ENCODE measurements at regions not wholly inside any gene's neighbourhood (a gene's known extent, or its start where the extent isn't known, plus 50 kb on each side); places are given as distances from the start of the nearest gene placed in this dataset.

DNA sequence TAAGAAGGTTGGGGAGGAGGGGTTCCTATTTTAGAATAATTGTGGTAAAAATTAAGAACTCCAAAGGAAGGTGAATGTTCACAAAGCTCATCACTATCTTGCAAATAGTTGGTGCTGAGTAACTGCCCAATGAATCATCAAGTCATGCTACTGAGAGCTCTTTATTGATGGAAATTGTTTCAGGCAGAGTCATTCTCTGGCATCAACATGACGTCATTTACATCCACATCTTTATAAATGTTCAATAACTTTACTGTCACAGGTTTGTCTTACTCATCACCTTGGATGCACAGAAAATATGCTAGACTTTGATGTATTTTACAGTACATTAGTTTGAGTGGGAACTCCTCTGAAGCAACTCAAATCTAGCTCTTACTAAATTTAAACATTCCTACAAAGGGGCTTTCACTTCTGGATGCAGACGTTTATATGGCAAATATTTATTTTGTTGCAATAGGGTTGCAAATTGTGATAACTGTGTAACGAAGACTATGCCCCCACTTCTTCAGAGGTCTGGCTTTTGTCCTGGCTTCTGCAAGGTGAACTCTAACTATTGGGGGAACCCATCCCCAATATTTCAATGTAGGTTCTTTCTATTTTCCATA lies 273.7 kb upstream of the AJAP1 start:
- H3K4me3 Mint-ChIP-seq = no peak overlapping the region
- H3K4me1 Mint-ChIP-seq = no peaks in the 10 kb centered on the region
- H3K9me3 Mint-ChIP-seq = peaks cover 12% of the 10 kb centered on the region
- no peak overlapping the region for H3K27ac Mint-ChIP-seq
- no peaks in the 10 kb centered on the region for H3K36me3 Mint-ChIP-seq
- peaks cover 20% of the 10 kb centered on the region for H3K27me3 Mint-ChIP-seq
- no peak for ATAC-seq

GRCh38 chr1:4393191-4393590 lies 261.2 kb upstream of the AJAP1 start:
- no peak for ATAC-seq
- H3K36me3 Mint-ChIP-seq = no peaks in the 10 kb centered on the region
- H3K4me3 Mint-ChIP-seq = no peak overlapping the region

GRCh38 chr1:4394366-4394765 lies 260.0 kb upstream of the AJAP1 start:
- Mint-ChIP-seq H3K4me1 (no peaks in the 10 kb centered on the region), H3K36me3 (no peaks in the 10 kb centered on the region), H3K27ac (no peak overlapping the region), H3K9me3 (peaks cover 17% of the 10 kb centered on the region), H3K4me3 (no peak overlapping the region), H3K27me3 (peaks cover 16% of the 10 kb centered on the region)
- no peak for ATAC-seq

More at GRCh38 chr1:4393191-4393590, 261.2 kb upstream of the AJAP1 start:
- Mint-ChIP-seq H3K9me3 (peaks cover 17% of the 10 kb centered on the region), H3K27ac (no peak overlapping the region), H3K4me1 (no peaks in the 10 kb centered on the region), H3K27me3 (peaks cover 22% of the 10 kb centered on the region)

DNA sequence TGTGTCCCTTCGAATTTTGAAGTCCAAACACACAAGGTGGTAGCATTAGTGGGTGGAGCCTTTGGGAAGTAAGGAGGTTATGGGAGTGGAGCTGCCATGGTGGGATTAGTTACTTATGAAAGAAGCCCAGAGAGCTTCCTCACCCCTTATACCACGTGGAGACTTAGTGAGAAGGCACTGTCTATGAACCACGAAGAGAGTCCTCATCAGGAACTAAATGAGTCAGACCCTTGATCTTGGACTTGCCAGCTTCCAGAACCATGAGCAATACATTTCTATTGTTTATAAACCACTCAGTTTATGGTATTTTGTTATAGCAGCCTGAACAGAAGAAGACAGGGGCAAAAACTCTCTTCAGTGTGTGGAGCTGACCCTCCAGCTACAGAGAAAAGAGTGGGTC lies 259.3 kb upstream of the AJAP1 start:
- H3K9me3 Mint-ChIP-seq = peaks cover 17% of the 10 kb centered on the region
- peaks cover 16% of the 10 kb centered on the region for H3K27me3 Mint-ChIP-seq
- no peak for ATAC-seq
- no peaks in the 10 kb centered on the region for H3K4me1 Mint-ChIP-seq
- no peaks in the 10 kb centered on the region for H3K36me3 Mint-ChIP-seq
- no peak overlapping the region for H3K27ac Mint-ChIP-seq
- H3K4me3 Mint-ChIP-seq = no peak overlapping the region

DNA sequence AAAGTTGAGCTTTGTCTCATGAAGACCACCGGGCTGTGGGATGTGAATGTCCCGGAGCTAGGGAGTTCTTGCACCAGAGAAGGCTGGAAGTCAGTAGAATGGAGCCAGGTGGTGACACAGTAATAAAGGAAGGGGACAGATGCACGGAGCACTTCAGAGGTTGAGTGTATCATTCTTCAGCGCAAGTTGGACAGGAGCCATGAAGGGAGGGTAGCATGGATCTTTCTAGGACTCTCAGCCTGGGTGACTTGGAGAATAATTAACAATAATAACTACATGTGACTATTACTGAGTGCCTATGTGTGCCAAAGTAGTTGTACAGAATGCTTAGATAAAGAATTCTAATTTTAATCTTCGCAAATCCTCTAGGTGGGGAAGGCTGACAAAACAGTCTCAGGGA lies 258.7 kb upstream of the AJAP1 start:
- Mint-ChIP-seq H3K4me3 (no peak overlapping the region), H3K27me3 (peaks cover 11% of the 10 kb centered on the region), H3K9me3 (peaks cover 17% of the 10 kb centered on the region), H3K36me3 (no peaks in the 10 kb centered on the region), H3K27ac (no peak overlapping the region), H3K4me1 (no peaks in the 10 kb centered on the region)
- no peak for ATAC-seq

DNA sequence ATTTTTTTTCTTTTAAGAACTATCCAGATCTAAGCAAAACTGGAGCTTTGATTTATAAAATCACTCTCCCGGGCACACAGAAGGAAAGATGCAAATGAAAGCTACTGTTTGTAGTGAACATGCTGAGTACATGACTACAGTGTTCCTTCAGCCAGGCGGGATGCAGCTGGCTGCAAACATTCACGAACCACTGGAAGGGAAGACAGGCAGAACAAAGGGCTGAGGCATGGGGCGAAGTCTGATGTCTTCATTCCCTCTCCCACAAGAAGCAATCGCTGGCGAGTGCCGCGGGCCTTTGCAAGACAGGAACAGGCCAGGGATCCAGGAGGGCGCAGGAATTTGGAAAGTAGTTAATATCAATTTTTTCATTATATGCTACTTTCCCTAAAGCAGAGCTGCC lies 257.9 kb upstream of the AJAP1 start:
- Mint-ChIP-seq H3K9me3 (peaks cover 17% of the 10 kb centered on the region), H3K36me3 (no peaks in the 10 kb centered on the region), H3K27me3 (peaks cover 11% of the 10 kb centered on the region), H3K4me1 (no peaks in the 10 kb centered on the region), H3K4me3 (no peak overlapping the region), H3K27ac (no peak overlapping the region)
- ATAC-seq = no peak

- Mint-ChIP-seq H3K4me3 (no peak overlapping the region), H3K27ac (no peak overlapping the region), H3K36me3 (no peaks in the 10 kb centered on the region), H3K27me3 (peaks cover 14% of the 10 kb centered on the region), H3K4me1 (no peaks in the 10 kb centered on the region), H3K9me3 (peaks cover 14% of the 10 kb centered on the region)
- ATAC-seq = no peak
Observed at GRCh38 chr1:4397196-4397595, 257.2 kb upstream of the AJAP1 start.

- no peak for ATAC-seq
- H3K4me1 Mint-ChIP-seq = no peaks in the 10 kb centered on the region
Observed at GRCh38 chr1:4402032-4402431, 252.4 kb upstream of the AJAP1 start.

DNA sequence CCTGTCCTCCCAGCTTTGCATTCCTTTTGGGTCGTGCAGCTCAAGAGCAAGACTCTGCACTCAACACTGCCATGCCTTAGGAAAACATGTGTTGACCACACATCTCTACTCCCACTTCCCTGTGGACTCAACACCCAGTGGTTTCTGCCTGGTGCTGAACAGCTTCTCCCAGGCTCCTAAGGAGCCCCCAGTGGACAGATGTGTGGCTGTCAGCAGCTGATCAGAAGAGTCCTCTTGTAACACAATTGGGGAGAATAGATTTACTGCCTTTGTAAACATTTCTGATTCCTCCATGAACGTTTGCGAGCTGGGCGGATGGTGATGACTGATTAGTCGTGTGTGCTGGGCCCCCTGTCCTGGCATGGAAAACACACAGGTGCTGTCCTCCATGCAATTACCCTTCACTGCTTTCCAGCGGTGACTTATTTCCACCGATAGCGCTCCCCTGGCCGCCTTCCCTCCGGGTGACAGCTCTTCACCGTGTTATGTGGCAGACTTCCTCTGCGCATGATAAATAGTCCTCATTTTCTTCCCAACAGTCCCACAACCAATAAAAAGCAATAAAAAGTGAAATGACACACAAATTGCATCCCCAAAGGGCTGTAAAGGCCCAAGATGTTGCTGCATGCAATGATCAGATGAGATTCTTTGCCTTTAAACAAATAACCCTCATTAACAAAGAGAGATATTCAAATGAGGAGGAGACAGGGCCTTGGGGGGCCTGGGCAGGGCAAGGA lies 249.4 kb upstream of the AJAP1 start:
- no peaks in the 10 kb centered on the region for H3K36me3 Mint-ChIP-seq
- no peak overlapping the region for H3K4me3 Mint-ChIP-seq
- peaks cover 14% of the 10 kb centered on the region for H3K27me3 Mint-ChIP-seq
- no peaks in the 10 kb centered on the region for H3K4me1 Mint-ChIP-seq
- no peak for ATAC-seq
- H3K9me3 Mint-ChIP-seq = no peaks in the 10 kb centered on the region
- no peak overlapping the region for H3K27ac Mint-ChIP-seq

More at GRCh38 chr1:4402032-4402431, 252.4 kb upstream of the AJAP1 start:
- Mint-ChIP-seq H3K27me3 (peaks cover 14% of the 10 kb centered on the region), H3K9me3 (no peaks in the 10 kb centered on the region), H3K36me3 (no peaks in the 10 kb centered on the region), H3K27ac (no peak overlapping the region), H3K4me3 (no peak overlapping the region)

- Mint-ChIP-seq H3K27ac (no peak overlapping the region), H3K36me3 (no peaks in the 10 kb centered on the region), H3K9me3 (peaks cover 1% of the 10 kb centered on the region), H3K4me1 (no peaks in the 10 kb centered on the region), H3K4me3 (no peak overlapping the region), H3K27me3 (no peaks in the 10 kb centered on the region)
- ATAC-seq = no peak
Observed at GRCh38 chr1:4407851-4408250, 246.6 kb upstream of the AJAP1 start.

DNA sequence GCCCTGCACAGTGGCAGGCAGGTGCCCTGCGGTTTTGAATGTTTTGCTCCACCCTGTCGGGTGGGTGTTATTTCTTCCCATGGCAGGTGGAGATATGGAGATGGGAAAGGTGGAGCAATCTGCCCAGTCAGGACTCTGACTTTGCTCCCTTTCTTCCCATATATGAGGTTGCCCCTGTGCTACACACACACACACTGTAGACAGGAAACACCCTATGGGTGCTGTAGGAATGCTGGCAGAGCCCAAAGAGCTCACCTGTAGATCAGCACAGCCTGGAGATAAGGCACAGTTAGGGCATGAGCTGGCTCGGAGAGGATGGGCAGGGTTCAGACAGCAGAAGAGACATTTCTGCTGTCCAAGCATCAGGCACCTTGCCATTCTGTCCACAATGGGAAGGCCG lies 246.0 kb upstream of the AJAP1 start:
- Mint-ChIP-seq H3K27me3 (no peaks in the 10 kb centered on the region), H3K36me3 (no peaks in the 10 kb centered on the region), H3K27ac (no peak overlapping the region), H3K4me3 (no peak overlapping the region), H3K9me3 (peaks cover 3% of the 10 kb centered on the region), H3K4me1 (no peaks in the 10 kb centered on the region)
- no peak for ATAC-seq

- H3K4me1 Mint-ChIP-seq = no peaks in the 10 kb centered on the region
- no peak overlapping the region for H3K27ac Mint-ChIP-seq
- ATAC-seq = no peak
- peaks cover 8% of the 10 kb centered on the region for H3K27me3 Mint-ChIP-seq
- no peaks in the 10 kb centered on the region for H3K36me3 Mint-ChIP-seq
- no peak overlapping the region for H3K4me3 Mint-ChIP-seq
- peaks cover 10% of the 10 kb centered on the region for H3K9me3 Mint-ChIP-seq
Observed at GRCh38 chr1:4411862-4412261, 242.5 kb upstream of the AJAP1 start.

DNA sequence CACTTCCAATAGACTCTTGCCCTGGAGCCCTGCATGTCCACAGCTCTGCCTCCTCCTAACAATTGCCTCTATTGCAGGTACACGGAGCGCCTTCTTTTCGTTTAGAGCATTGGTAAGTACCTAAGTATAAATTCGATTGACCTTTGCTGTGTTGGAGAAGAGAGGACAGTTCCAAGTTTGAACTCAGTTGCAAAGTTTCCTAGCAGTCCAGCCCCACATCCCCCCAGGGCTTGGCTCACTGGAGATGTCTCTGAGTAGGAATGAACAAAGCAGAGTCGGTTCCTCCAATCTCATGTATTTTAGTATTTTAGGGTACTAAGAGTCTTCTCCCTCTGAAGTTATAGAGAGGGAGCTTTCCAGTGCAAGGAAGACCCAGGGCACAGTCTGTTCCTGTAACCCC lies 238.9 kb upstream of the AJAP1 start:
- no peak for ATAC-seq
- Mint-ChIP-seq H3K36me3 (no peaks in the 10 kb centered on the region), H3K4me3 (no peak overlapping the region), H3K27ac (no peak overlapping the region), H3K4me1 (no peaks in the 10 kb centered on the region), H3K9me3 (peaks cover 15% of the 10 kb centered on the region), H3K27me3 (peaks cover 20% of the 10 kb centered on the region)

DNA sequence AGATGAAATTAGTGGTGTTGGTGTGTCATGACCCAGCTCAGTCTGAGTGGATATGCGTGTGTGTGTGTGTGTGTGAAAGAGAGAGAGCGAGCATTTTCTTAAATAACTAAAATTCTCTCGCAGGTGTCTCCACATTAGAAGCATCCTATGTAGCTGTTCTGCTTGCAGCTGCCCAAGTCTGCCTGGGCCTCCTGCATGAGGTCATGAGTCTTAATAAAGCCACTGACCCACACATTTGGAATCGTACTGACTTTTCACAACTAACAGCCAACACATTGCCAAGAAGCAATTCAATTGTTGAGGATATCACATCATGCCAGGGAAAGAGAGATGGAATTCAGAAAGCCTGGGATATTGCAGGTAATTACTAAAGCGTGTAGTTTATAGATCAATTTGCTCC lies 238.2 kb upstream of the AJAP1 start:
- ATAC-seq = no peak

DNA sequence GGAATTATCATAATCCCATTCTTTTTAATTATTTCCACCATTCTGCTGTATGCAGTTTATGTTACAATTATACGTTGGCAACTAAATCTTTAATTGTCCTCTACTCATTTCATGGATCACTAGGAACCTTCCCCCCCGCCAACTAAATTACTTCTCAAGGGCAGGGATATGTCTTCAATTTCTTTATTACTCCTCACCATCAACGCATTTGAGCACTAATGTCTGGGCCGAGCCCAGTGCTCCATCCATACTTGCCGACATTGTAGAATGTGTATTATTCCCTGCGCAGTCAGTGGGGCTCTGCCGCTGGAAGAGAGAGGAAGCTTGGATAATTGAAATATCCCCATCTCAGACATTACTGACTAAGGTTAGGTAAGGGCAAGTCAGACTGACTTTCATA lies 236.4 kb upstream of the AJAP1 start:
- peaks cover 23% of the 10 kb centered on the region for H3K27me3 Mint-ChIP-seq
- no peaks in the 10 kb centered on the region for H3K4me1 Mint-ChIP-seq
- H3K36me3 Mint-ChIP-seq = no peaks in the 10 kb centered on the region
- no peak overlapping the region for H3K27ac Mint-ChIP-seq
- peaks cover 14% of the 10 kb centered on the region for H3K9me3 Mint-ChIP-seq
- H3K4me3 Mint-ChIP-seq = no peak overlapping the region
- ATAC-seq = no peak

More for the DNA sequence above, 238.2 kb upstream of the AJAP1 start:
- H3K4me3 Mint-ChIP-seq = no peak overlapping the region
- H3K9me3 Mint-ChIP-seq = peaks cover 17% of the 10 kb centered on the region
- no peak overlapping the region for H3K27ac Mint-ChIP-seq
- H3K27me3 Mint-ChIP-seq = peaks cover 20% of the 10 kb centered on the region
- H3K4me1 Mint-ChIP-seq = no peaks in the 10 kb centered on the region
- no peaks in the 10 kb centered on the region for H3K36me3 Mint-ChIP-seq

DNA sequence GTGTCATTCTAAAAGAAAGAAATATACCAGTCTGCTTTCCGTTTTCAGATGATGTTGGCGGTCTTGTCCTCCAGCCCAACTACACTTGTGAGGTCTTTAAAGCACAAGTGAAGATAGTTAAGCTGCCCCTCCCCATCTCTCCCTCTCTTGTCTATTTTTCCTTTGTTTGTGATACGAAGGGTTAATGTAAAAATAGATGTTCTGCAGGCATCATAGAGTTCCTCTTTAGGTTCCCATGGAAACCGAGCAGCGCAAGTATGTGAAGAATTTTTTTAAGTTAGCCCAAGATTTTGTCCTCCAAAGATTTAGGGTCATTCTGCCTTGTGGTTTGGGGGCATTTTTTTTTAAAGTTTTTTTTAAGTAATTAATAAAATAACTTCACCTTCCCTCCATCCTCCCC lies 232.4 kb upstream of the AJAP1 start:
- Mint-ChIP-seq H3K27me3 (peaks cover 21% of the 10 kb centered on the region), H3K9me3 (peaks cover 13% of the 10 kb centered on the region), H3K27ac (no peak overlapping the region), H3K4me1 (no peaks in the 10 kb centered on the region), H3K4me3 (no peak overlapping the region), H3K36me3 (no peaks in the 10 kb centered on the region)
- ATAC-seq = no peak

Measured in stimulated activated memory B cell treated with anti-CD40 and anti-IgM and Interleukin-4, amounts not matched to agents 10 μg/mL and 1 μg/mL and 100 μg/mL, for 72 hours (primary cell).